PFSK-1 (cell line): ENCODE measurements at regions not wholly inside any gene's neighbourhood (a gene's known extent, or its start where the extent isn't known, plus 50 kb on each side); places are given as distances from the start of the nearest gene placed in this dataset.

Source experiments
- FOXP2 ChIP-seq: optimal IDR thresholded peaks from 2 replicates; pipeline ENCODE3; 2011; ENCODE audit warnings: borderline replicate concordance, control low read depth, inconsistent platforms; ENCODE audit not compliant: insufficient read depth; ENCODE audit errors: extremely low read length, extremely low read depth
- POLR2AphosphoS5 ChIP-seq: IDR thresholded peaks from 2 replicates; pipeline ENCODE4 v1.6.1; 2012; ENCODE audit warnings: low read depth, mild to moderate bottlenecking, control low read depth, low read length, moderate library complexity
- REST ChIP-seq, 2 experiments: IDR thresholded peaks; 2 replicates each; pipeline versions ENCODE4 v1.6.1 to v1.8.0; 2011 to 2012; ENCODE audit warnings: low read depth in 2 of 2, low read length in 2 of 2, control low read depth in 1 of 2, inconsistent platforms in 1 of 2, mild to moderate bottlenecking in 1 of 2, moderate library complexity in 1 of 2; ENCODE audit not compliant: insufficient read depth in 1 of 2
- SIN3A ChIP-seq: IDR thresholded peaks from 2 replicates; pipeline ENCODE4 v1.6.1; 2012; ENCODE audit warnings: mild to moderate bottlenecking, low read length, moderate library complexity, borderline replicate concordance; ENCODE audit not compliant: insufficient read depth
- TAF1 ChIP-seq: IDR thresholded peaks from 2 replicates; pipeline ENCODE4 v1.6.1; 2012; ENCODE audit warnings: low read length, control low read depth, borderline replicate concordance; ENCODE audit not compliant: insufficient read depth

GRCh38 chr2:145669301-145669700 lies 1149.4 kb upstream of the ZEB2 start:
- TF ChIP-seq POLR2AphosphoS5 (no peak), FOXP2 (no peak), TAF1 (no peak), REST (IDR thresholded peaks at IDR 0.05; ENCODE audit: insufficient read depth in 1 of 2, low read depth in 2 of 2, low read length in 2 of 2) (no peak), SIN3A (no peak)

GRCh38 chr2:145666552-145666951 lies 1146.6 kb upstream of the ZEB2 start:
- no peak for TF ChIP-seq POLR2AphosphoS5
- TF ChIP-seq SIN3A = no peak
- no peak for TF ChIP-seq TAF1
- TF ChIP-seq REST (IDR thresholded peaks at IDR 0.05; ENCODE audit: insufficient read depth in 1 of 2, low read depth in 2 of 2, low read length in 2 of 2) = no peak
- no peak for TF ChIP-seq FOXP2

- no peak for TF ChIP-seq FOXP2
- TF ChIP-seq SIN3A = no peak
- no peak for TF ChIP-seq POLR2AphosphoS5
- TF ChIP-seq TAF1 = no peak
- TF ChIP-seq REST (IDR thresholded peaks at IDR 0.05; ENCODE audit: insufficient read depth in 1 of 2, low read depth in 2 of 2, low read length in 2 of 2) = no peak
Measured at GRCh38 chr2:145657265-145657664, 1137.3 kb upstream of the ZEB2 start.

- no peak for TF ChIP-seq TAF1
- no peak for TF ChIP-seq POLR2AphosphoS5
- no peak for TF ChIP-seq SIN3A
- TF ChIP-seq REST (IDR thresholded peaks at IDR 0.05; ENCODE audit: insufficient read depth in 1 of 2, low read depth in 2 of 2, low read length in 2 of 2) = no peak
- TF ChIP-seq FOXP2 = no peak
Measured at GRCh38 chr2:145655165-145655765, 1135.3 kb upstream of the ZEB2 start.

GRCh38 chr2:145654746-145655145 lies 1134.8 kb upstream of the ZEB2 start:
- TF ChIP-seq FOXP2 = no peak
- no peak for TF ChIP-seq TAF1
- no peak for TF ChIP-seq SIN3A
